ENCODE measurements at regions not wholly inside any gene's neighbourhood (a gene's known extent, or its start where the extent isn't known, plus 50 kb on each side); places are given as distances from the start of the nearest gene placed in this dataset.
"Not testable (repeated sequence)": the region's sequence is repeated elsewhere in the genome, so short reads cannot be mapped to it uniquely, and the experiment has no call there.

DNA sequence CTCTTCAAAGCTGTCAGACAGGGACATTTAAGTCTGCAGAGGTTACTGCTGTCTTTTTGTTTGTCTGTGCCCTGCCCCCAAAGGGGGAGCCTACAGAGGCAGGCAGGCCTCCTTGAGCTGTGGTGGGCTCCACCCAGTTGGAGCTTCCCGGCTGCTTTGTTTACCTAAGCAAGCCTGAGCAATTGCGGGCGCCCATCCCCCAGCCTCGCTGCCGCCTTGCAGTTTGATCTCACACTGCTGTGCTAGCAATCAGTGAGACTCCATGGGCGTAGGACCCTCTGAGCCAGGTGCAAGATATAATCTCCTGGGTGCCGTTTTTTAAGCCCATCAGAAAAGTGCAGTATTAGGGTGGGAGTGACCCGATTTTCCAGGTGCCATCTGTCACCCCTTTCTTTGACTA, 582.6 kb upstream of the TPK1 start:
- not testable (repeated sequence) for H3K4me2 ChIP-seq (ENCODE audit: low read length); H4K20me1 ChIP-seq (ENCODE audit: insufficient read depth); H3F3A ChIP-seq (ENCODE audit: insufficient read depth, low read length, poor library complexity, severe bottlenecking); H3K36me3 ChIP-seq (ENCODE audit: insufficient read depth, low read length); H3K79me2 ChIP-seq (replicated peaks; ENCODE audit: insufficient read depth, low read length); H3K27ac ChIP-seq (ENCODE audit: low read length); H2AFZ ChIP-seq (ENCODE audit: low read depth, low read length); H3K27me3 ChIP-seq (ENCODE audit: insufficient read depth, low read depth, low read length); H3K9ac ChIP-seq (ENCODE audit: low read length); H3K4me3 ChIP-seq (ENCODE audit: low read length); H3K9me3 ChIP-seq (ENCODE audit: low read length); H3K9me2 ChIP-seq (ENCODE audit: insufficient read depth, low read length)

DNA sequence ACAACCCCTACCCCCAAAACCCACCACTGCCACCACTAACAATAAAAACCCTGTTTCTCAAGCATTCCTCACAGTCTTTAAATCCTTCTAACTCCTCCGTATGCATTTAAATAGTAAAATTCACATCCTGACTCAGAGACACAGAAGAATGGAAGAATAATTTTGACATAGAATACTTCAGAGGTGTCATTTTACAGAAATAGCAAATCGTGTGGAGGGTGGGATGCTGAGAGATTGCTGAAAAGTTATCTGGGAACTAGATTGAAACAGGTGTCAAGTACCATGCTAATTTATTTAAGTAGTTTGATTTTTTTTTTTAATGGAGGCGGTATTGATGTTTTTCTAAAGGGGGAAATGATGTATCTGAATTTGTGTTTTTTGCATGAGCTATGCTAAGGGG, 575.2 kb upstream of the TPK1 start:
- H3K27me3 ChIP-seq (ENCODE audit: insufficient read depth, low read depth, low read length): no peaks in the 10 kb centered on the region
- no peak overlapping the region for H2AFZ ChIP-seq (ENCODE audit: low read depth, low read length)
- no peak for TF ChIP-seq POLR2AphosphoS5 (IDR thresholded peaks at IDR 0.05)
- no peak for TF ChIP-seq EZH2 (IDR thresholded peaks at IDR 0.05; ENCODE audit: borderline replicate concordance, insufficient read depth, low read length, poor library complexity, severe bottlenecking)
- TF ChIP-seq, protein P1, sequence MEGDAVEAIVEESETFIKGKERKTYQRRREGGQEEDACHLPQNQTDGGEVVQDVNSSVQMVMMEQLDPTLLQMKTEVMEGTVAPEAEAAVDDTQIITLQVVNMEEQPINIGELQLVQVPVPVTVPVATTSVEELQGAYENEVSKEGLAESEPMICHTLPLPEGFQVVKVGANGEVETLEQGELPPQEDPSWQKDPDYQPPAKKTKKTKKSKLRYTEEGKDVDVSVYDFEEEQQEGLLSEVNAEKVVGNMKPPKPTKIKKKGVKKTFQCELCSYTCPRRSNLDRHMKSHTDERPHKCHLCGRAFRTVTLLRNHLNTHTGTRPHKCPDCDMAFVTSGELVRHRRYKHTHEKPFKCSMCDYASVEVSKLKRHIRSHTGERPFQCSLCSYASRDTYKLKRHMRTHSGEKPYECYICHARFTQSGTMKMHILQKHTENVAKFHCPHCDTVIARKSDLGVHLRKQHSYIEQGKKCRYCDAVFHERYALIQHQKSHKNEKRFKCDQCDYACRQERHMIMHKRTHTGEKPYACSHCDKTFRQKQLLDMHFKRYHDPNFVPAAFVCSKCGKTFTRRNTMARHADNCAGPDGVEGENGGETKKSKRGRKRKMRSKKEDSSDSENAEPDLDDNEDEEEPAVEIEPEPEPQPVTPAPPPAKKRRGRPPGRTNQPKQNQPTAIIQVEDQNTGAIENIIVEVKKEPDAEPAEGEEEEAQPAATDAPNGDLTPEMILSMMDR (IDR thresholded peaks at IDR 0.05; ENCODE audit: poor library complexity, severe bottlenecking): no peak
- TF ChIP-seq, protein P2, sequence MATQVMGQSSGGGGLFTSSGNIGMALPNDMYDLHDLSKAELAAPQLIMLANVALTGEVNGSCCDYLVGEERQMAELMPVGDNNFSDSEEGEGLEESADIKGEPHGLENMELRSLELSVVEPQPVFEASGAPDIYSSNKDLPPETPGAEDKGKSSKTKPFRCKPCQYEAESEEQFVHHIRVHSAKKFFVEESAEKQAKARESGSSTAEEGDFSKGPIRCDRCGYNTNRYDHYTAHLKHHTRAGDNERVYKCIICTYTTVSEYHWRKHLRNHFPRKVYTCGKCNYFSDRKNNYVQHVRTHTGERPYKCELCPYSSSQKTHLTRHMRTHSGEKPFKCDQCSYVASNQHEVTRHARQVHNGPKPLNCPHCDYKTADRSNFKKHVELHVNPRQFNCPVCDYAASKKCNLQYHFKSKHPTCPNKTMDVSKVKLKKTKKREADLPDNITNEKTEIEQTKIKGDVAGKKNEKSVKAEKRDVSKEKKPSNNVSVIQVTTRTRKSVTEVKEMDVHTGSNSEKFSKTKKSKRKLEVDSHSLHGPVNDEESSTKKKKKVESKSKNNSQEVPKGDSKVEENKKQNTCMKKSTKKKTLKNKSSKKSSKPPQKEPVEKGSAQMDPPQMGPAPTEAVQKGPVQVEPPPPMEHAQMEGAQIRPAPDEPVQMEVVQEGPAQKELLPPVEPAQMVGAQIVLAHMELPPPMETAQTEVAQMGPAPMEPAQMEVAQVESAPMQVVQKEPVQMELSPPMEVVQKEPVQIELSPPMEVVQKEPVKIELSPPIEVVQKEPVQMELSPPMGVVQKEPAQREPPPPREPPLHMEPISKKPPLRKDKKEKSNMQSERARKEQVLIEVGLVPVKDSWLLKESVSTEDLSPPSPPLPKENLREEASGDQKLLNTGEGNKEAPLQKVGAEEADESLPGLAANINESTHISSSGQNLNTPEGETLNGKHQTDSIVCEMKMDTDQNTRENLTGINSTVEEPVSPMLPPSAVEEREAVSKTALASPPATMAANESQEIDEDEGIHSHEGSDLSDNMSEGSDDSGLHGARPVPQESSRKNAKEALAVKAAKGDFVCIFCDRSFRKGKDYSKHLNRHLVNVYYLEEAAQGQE (IDR thresholded peaks at IDR 0.05; ENCODE audit: borderline replicate concordance): no peak
- TF ChIP-seq TAF1 (IDR thresholded peaks at IDR 0.05; ENCODE audit: low read depth): no peak
- no peak for TF ChIP-seq RAD21 (conservative IDR thresholded peaks at IDR 0.05)
- TF ChIP-seq EP300 (conservative IDR thresholded peaks at IDR 0.05; ENCODE audit: poor library complexity, severe bottlenecking): no peak
- TF ChIP-seq MXI1 (conservative IDR thresholded peaks at IDR 0.05; ENCODE audit: poor library complexity, severe bottlenecking): no peak
- no peak for TF ChIP-seq SMC3 (conservative IDR thresholded peaks at IDR 0.05; ENCODE audit: poor library complexity)
- H3K9me2 ChIP-seq (ENCODE audit: insufficient read depth, low read length): no peaks in the 10 kb centered on the region
- H3K9me3 ChIP-seq (ENCODE audit: low read length): no peaks in the 10 kb centered on the region
- no peaks in the 10 kb centered on the region for H3K36me3 ChIP-seq (ENCODE audit: insufficient read depth, low read length)
- H3K9ac ChIP-seq (ENCODE audit: low read length): no peak overlapping the region
- H4K20me1 ChIP-seq (ENCODE audit: insufficient read depth): no peaks in the 10 kb centered on the region
- no peak overlapping the region for H3K4me2 ChIP-seq (ENCODE audit: low read length)
- no peak overlapping the region for H3K27ac ChIP-seq (ENCODE audit: low read length)
- H3F3A ChIP-seq (ENCODE audit: insufficient read depth, low read length, poor library complexity, severe bottlenecking): no peaks in the 10 kb centered on the region
- H3K4me3 ChIP-seq (ENCODE audit: low read length): no peak overlapping the region
- no peaks in the 10 kb centered on the region for H3K79me2 ChIP-seq (replicated peaks; ENCODE audit: insufficient read depth, low read length)

DNA sequence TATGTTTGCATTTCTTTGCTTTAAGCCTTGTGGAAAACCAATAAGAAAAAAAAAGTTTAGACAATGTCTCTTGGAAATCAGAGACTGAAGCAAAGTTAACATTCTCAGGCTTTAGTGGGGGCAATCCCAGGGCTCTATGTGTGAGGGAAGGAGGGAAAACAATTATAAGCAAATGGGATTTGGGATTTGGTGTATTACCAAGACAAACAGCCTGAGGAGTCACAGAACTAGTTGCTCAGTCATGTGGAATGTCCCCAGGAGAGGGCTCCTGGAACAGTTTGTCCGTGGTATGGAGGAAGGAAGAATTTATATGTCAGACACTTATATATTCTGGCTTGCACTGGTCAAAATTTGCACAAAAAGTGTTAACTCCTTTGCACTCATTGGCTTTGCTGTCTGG, 562.9 kb upstream of the TPK1 start:
- Histone ChIP-seq H3K27ac (ENCODE audit: low read length) (no peak overlapping the region), H3K9me3 (ENCODE audit: low read length) (no peaks in the 10 kb centered on the region), H3K9ac (ENCODE audit: low read length) (no peak overlapping the region), H3K9me2 (ENCODE audit: insufficient read depth, low read length) (no peaks in the 10 kb centered on the region), H3K4me3 (ENCODE audit: low read length) (no peak overlapping the region), H3K4me2 (ENCODE audit: low read length) (no peak overlapping the region), H4K20me1 (ENCODE audit: insufficient read depth) (no peaks in the 10 kb centered on the region), H3K36me3 (ENCODE audit: insufficient read depth, low read length) (no peaks in the 10 kb centered on the region), H3K27me3 (ENCODE audit: insufficient read depth, low read depth, low read length) (no peaks in the 10 kb centered on the region), H2AFZ (ENCODE audit: low read depth, low read length) (no peak overlapping the region), H3K79me2 (replicated peaks; ENCODE audit: insufficient read depth, low read length) (no peaks in the 10 kb centered on the region), H3F3A (ENCODE audit: insufficient read depth, low read length, poor library complexity, severe bottlenecking) (no peaks in the 10 kb centered on the region)
- TF ChIP-seq, protein P1 (IDR thresholded peaks at IDR 0.05; ENCODE audit: poor library complexity, severe bottlenecking): no peak
- TF ChIP-seq, protein P2 (IDR thresholded peaks at IDR 0.05; ENCODE audit: borderline replicate concordance): no peak
- no peak for TF ChIP-seq EP300 (conservative IDR thresholded peaks at IDR 0.05; ENCODE audit: poor library complexity, severe bottlenecking)

All from neural cell (in vitro differentiated cells).